Rectal smooth muscle tissue (tissue), 1 donor: ENCODE measurements at regions not wholly inside any gene's neighbourhood (a gene's known extent, or its start where the extent isn't known, plus 50 kb on each side); places are given as distances from the start of the nearest gene placed in this dataset.

ENCODE experiments used
- H3K27ac ChIP-seq: one replicate; pipeline ENCODE4 v1.7.0; 2013; ENCODE audit warnings: low read depth, low read length, inconsistent platforms
- H3K27me3 ChIP-seq: one replicate; pipeline ENCODE4 v1.7.0; 2013; ENCODE audit warnings: low read length; ENCODE audit not compliant: control insufficient read depth, insufficient read depth
- H3K36me3 ChIP-seq: one replicate; pipeline ENCODE4 v1.7.0; 2013; ENCODE audit warnings: low read length; ENCODE audit not compliant: control insufficient read depth, insufficient read depth
- H3K4me1 ChIP-seq: one replicate; pipeline ENCODE4 v1.7.0; 2013; ENCODE audit warnings: low read length; ENCODE audit not compliant: control insufficient read depth, insufficient read depth
- H3K4me3 ChIP-seq: one replicate; pipeline ENCODE4 v1.7.0; 2013; ENCODE audit warnings: low read length
- H3K9ac ChIP-seq: one replicate; pipeline ENCODE4 v1.7.0; 2013; ENCODE audit warnings: low read length

DNA sequence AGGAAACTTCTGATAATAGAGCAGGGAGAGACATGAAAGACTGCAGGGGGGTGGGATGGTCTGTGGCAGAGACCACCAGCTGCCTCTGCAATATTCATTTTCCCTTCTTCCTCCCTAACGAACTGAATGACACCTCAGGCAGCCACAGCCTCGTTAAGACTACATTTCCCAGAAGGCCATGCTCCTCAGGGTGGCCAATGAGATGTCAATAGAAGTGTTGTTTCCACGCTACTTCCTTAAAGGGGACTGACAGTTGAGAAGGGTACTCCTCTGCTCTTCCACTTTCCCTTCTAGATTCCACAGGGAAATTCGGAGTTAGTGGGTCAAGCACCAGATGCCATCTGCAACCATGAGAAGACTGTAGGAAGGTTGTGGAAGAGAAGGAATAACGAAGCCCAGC lies 52.0 kb upstream of the DAPK1 start:
- Histone ChIP-seq H3K36me3 (no peaks in the 10 kb centered on the region), H3K27ac (no peak overlapping the region), H3K4me3 (no peak overlapping the region)

GRCh38 chr9:87446527-87446926 lies 51.1 kb upstream of the DAPK1 start:
- Histone ChIP-seq H3K9ac (no peak overlapping the region), H3K4me3 (no peak overlapping the region), H3K36me3 (no peaks in the 10 kb centered on the region), H3K27ac (no peak overlapping the region), H3K4me1 (no peaks in the 10 kb centered on the region), H3K27me3 (no peaks in the 10 kb centered on the region)

More for the DNA sequence above, 52.0 kb upstream of the DAPK1 start:
- H3K9ac ChIP-seq = no peak overlapping the region
- H3K27me3 ChIP-seq = no peaks in the 10 kb centered on the region
- H3K4me1 ChIP-seq = no peaks in the 10 kb centered on the region

DNA sequence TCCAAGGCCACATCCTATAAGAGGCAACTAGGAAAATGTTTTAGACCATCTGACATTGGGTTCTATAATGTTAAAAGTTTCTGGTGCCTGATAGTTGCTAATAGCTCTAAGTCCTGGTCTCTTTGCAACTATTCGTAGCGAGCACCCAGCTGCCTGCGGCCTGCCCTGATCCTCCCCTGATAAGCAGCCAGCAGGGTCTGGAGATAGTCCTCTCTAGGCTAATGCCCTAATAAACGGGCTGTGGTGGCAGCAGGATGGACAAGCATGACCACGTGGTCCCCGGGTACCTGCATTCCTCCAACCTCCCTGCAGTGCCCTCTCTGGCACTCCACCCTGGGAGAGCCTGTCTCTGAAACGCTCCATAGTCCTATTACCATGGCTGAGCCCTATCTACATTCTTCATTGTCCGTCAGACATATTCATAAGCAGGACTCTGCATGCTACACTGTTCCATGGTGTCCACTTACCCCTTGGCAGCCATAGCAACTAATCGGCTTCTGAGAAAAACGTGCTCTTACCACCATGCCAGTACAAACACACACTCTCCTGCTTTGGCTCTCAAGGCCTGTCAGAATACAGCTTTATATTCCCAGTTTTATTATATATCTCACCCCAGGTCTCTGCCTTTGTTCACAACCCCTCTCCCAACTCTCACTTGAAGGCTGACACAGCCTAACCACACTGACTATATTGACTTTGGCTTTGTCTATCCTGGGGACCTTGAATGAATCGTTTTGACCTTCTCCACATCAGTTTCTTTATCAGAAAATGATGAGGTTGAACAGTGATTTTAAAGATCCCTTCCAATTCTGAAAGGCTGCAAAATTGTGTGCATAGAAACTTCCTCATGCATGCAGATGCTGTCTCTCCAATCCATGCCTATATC lies 49.9 kb upstream of the DAPK1 start:
- no peaks in the 10 kb centered on the region for H3K4me1 ChIP-seq
- H3K9ac ChIP-seq = no peak overlapping the region
- no peaks in the 10 kb centered on the region for H3K27me3 ChIP-seq
- H3K36me3 ChIP-seq = no peaks in the 10 kb centered on the region
- H3K27ac ChIP-seq = no peak overlapping the region
- H3K4me3 ChIP-seq = no peak overlapping the region
